ENCODE measurements at regions not wholly inside any gene's neighbourhood (a gene's known extent, or its start where the extent isn't known, plus 50 kb on each side); places are given as distances from the start of the nearest gene placed in this dataset.
"Not testable (repeated sequence)": the region's sequence is repeated elsewhere in the genome, so short reads cannot be mapped to it uniquely, and the experiment has no call there.

- DNase-seq: not testable (repeated sequence)
These were observed 123.9 kb upstream of the FAT1 start for GRCh38 chr4:186847429-186848131.

- no peak for DNase-seq
These were observed 124.8 kb upstream of the FAT1 start for GRCh38 chr4:186848437-186848836.

GRCh38 chr4:186851291-186852072 lies 127.8 kb upstream of the FAT1 start:
- DNase-seq: no peak

- no peak for DNase-seq
These were observed 128.4 kb upstream of the FAT1 start for GRCh38 chr4:186852073-186852420.

- DNase-seq: no peak
These were observed 129.3 kb upstream of the FAT1 start for GRCh38 chr4:186852964-186853391.

- peak; percentile 37 for DNase-seq
These were observed 130.6 kb upstream of the FAT1 start for GRCh38 chr4:186854256-186854655.

- no peak for DNase-seq
These were observed 131.5 kb upstream of the FAT1 start for GRCh38 chr4:186855111-186855510.

- no peak for DNase-seq
These were observed 134.1 kb upstream of the FAT1 start for GRCh38 chr4:186857793-186858192.

GRCh38 chr4:186858355-186858754 lies 134.7 kb upstream of the FAT1 start:
- DNase-seq: no peak

- no peak for DNase-seq
These were observed 135.8 kb upstream of the FAT1 start for GRCh38 chr4:186859420-186859819.

- DNase-seq: peak; percentile 31
These were observed 137.7 kb upstream of the FAT1 start for GRCh38 chr4:186861317-186861716.

- DNase-seq: no peak
These were observed 148.2 kb upstream of the FAT1 start for GRCh38 chr4:186871856-186872255.

- not testable (repeated sequence) for DNase-seq
These were observed 149.4 kb upstream of the FAT1 start for GRCh38 chr4:186873095-186873494.

GRCh38 chr4:186875476-186875875 lies 151.8 kb upstream of the FAT1 start:
- DNase-seq: no peak

GRCh38 chr4:186876961-186877626 lies 153.4 kb upstream of the FAT1 start:
- no peak for DNase-seq

- DNase-seq: peak; percentile 16
These were observed 154.6 kb upstream of the FAT1 start for GRCh38 chr4:186878203-186878776.

GRCh38 chr4:186881521-186882220 lies 158.0 kb upstream of the FAT1 start:
- peak; percentile 78 for DNase-seq

- no peak for DNase-seq
These were observed 158.6 kb upstream of the FAT1 start for GRCh38 chr4:186882293-186882692.

GRCh38 chr4:186885289-186885688 lies 161.6 kb upstream of the FAT1 start:
- no peak for DNase-seq

GRCh38 chr4:186886759-186887158 lies 163.1 kb upstream of the FAT1 start:
- no peak for DNase-seq

GRCh38 chr4:186887291-186887700 lies 163.6 kb upstream of the FAT1 start:
- peak; percentile 20 for DNase-seq

GRCh38 chr4:186887752-186888151 lies 164.1 kb upstream of the FAT1 start:
- no peak for DNase-seq
